ENCODE measurements at regions not wholly inside any gene's neighbourhood (a gene's known extent, or its start where the extent isn't known, plus 50 kb on each side); places are given as distances from the start of the nearest gene placed in this dataset. TPM values are rescaled to one million over a fixed set of nuclear protein-coding genes. Genes with fewer than 3 reads are reported as not detected.

GRCh38 chrX:144334577-144334976 lies 450.7 kb downstream of the UBE2NL start:
- Histone ChIP-seq H3K4me3 (replicated peaks in 1 of 3) (no peak overlapping the region), H3K36me3 (no peaks in the 10 kb centered on the region), H3K27me3 (no peaks in the 10 kb centered on the region), H3K4me1 (no peaks in the 10 kb centered on the region), H3K27ac (no peak overlapping the region), H3K9me3 (no peaks in the 10 kb centered on the region)
- TF ChIP-seq POLR2A (IDR thresholded peaks at IDR 0.05) (no peak), CTCF (IDR thresholded peaks at IDR 0.05) (no peak)
- 63 to 79% methylated on average over 6 to 13 of the region's 13 CpGs for WGBS, 2 donors
- intact Hi-C loops (cut with DNase I): no loop called here
- no peak for DNase-seq

GRCh38 chrX:144335402-144335801 lies 451.5 kb downstream of the UBE2NL start:
- H3K4me1 ChIP-seq: no peaks in the 10 kb centered on the region
- H3K9me3 ChIP-seq: no peaks in the 10 kb centered on the region
- intact Hi-C loops (cut with DNase I): no loop called here
- DNase-seq: no peak
- TF ChIP-seq CTCF (IDR thresholded peaks at IDR 0.05) (no peak), POLR2A (IDR thresholded peaks at IDR 0.05) (no peak)
- no peak overlapping the region for H3K27ac ChIP-seq
- no peaks in the 10 kb centered on the region for H3K36me3 ChIP-seq
- 84 to 88% methylated on average over 4 to 5 of the region's 6 CpGs for WGBS, 2 donors
- H3K4me3 ChIP-seq (replicated peaks in 1 of 3): no peak overlapping the region
- no peaks in the 10 kb centered on the region for H3K27me3 ChIP-seq

DNA sequence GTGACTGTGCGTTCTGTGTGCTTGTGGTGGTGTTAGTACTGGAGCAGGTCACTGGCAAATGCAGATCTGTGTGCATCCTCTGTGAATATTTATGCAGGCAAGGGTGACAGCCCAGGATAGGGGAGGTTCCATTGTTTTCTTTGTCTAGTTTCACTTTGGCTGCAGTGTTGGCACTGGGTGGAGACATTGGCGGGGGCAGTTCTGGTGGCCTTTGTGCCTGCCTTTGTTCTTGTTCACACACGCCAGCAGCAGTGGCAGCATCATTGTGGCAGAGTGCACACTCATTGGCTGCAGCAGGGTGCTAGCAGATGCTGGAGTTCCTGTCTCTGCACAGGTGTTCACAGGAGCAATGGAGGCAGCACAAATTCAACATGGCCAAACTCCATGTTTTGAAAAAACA lies 495.3 kb downstream of the UBE2NL start:
- Histone ChIP-seq H3K4me1 (no peaks in the 10 kb centered on the region), H3K36me3 (no peaks in the 10 kb centered on the region), H3K27me3 (no peaks in the 10 kb centered on the region), H3K9me3 (no peaks in the 10 kb centered on the region), H3K4me3 (replicated peaks in 1 of 3) (no peak overlapping the region), H3K27ac (no peak overlapping the region)
- DNase-seq: no peak
- 89% methylated on average over 3 of the region's 3 CpGs; no CpG with 5 or more reads in 1 of the 2 donors for WGBS, 2 donors
- TF ChIP-seq POLR2A (IDR thresholded peaks at IDR 0.05) (no peak), CTCF (IDR thresholded peaks at IDR 0.05) (no peak)
- intact Hi-C loops (cut with DNase I): no loop called here

DNA sequence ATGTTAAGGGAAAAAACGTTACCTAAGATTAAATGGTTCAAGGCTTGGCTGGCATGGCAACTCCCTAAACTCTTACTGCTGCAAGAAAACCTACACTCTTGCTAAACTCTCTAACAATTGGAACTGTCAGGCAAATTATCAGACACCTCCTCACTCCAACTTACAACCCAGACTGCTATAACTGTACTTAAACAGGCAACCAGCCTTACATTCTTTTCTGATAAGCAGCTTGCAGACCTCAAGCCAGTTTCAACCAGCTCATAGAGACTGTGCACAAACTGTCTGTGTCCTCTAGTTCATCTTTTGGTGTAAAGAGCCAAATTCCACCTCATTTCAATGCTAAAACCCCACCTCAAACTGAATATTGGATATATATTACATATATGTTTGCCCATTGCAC lies 504.9 kb downstream of the UBE2NL start:
- WGBS, 2 donors: 67 to 86% methylated on average over 1 of the region's 1 CpG

More for the DNA sequence above, 504.9 kb downstream of the UBE2NL start:
- H3K4me3 ChIP-seq (replicated peaks in 1 of 3): no peak overlapping the region
- no peak for DNase-seq
- H3K27me3 ChIP-seq: no peaks in the 10 kb centered on the region
- intact Hi-C loops (cut with DNase I): no loop called here
- no peaks in the 10 kb centered on the region for H3K4me1 ChIP-seq
- H3K36me3 ChIP-seq: no peaks in the 10 kb centered on the region
- no peaks in the 10 kb centered on the region for H3K9me3 ChIP-seq
- no peak overlapping the region for H3K27ac ChIP-seq
- TF ChIP-seq POLR2A (IDR thresholded peaks at IDR 0.05) (no peak), CTCF (IDR thresholded peaks at IDR 0.05) (no peak)

Small RNA genes in the stretch of these regions (small RNA-seq; reads per million reads assigned to genes)
- gene AC234064.1: not detected

Data from thyroid gland (tissue), 4 donors.